ENCODE measurements at regions not wholly inside any gene's neighbourhood (a gene's known extent, or its start where the extent isn't known, plus 50 kb on each side); places are given as distances from the start of the nearest gene placed in this dataset.

DNA sequence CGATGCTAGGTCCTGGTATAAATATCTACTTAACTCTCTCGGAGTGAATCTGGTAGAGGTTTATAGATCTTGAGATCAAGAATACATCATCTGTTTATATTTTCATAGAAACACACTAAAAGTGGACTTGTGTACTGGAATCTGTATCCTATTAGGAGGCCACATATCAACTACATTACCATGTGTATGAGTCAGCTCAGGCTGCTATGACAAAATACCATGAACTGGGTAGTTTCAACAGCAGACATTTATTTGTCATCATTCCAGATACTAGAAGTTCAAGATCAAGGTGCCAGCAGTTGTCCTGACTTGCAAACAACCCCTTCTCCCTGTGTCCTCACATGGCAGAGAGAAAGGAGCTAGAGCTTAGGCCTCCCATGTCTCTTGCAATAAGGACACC is 113.9 kb upstream of the PFKP start:
- Mint-ChIP-seq H3K36me3 (no peaks in the 10 kb centered on the region), H3K27me3 (ENCODE audit: low read depth) (peaks cover 4% of the 10 kb centered on the region; the same call in 1 of the 2 replicates), H3K4me3 (no peak overlapping the region), H3K9me3 (peaks cover 12% of the 10 kb centered on the region; the same call in 1 of the 2 replicates), H3K27ac (no peak overlapping the region), H3K4me1 (peaks cover 6% of the 10 kb centered on the region; the same call in 1 of the 2 replicates)
- ChIA-PET POLR2A (no interaction called here), CTCF (no interaction called here)
- ATAC-seq (no peak), DNase-seq (ENCODE audit: low spot score) (no peak)
- TF ChIP-seq TCF7 (CRISPR knock-in tag; IDR thresholded peaks at IDR 0.05; ENCODE audit: low read depth), result no peak
- TF ChIP-seq ETV6 (CRISPR knock-in tag; IDR thresholded peaks at IDR 0.05), result no peak
- TF ChIP-seq, protein P1, sequence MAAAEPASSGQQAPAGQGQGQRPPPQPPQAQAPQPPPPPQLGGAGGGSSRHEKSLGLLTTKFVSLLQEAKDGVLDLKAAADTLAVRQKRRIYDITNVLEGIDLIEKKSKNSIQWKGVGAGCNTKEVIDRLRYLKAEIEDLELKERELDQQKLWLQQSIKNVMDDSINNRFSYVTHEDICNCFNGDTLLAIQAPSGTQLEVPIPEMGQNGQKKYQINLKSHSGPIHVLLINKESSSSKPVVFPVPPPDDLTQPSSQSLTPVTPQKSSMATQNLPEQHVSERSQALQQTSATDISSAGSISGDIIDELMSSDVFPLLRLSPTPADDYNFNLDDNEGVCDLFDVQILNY (CRISPR knock-in tag; IDR thresholded peaks at IDR 0.05), result no peak

DNA sequence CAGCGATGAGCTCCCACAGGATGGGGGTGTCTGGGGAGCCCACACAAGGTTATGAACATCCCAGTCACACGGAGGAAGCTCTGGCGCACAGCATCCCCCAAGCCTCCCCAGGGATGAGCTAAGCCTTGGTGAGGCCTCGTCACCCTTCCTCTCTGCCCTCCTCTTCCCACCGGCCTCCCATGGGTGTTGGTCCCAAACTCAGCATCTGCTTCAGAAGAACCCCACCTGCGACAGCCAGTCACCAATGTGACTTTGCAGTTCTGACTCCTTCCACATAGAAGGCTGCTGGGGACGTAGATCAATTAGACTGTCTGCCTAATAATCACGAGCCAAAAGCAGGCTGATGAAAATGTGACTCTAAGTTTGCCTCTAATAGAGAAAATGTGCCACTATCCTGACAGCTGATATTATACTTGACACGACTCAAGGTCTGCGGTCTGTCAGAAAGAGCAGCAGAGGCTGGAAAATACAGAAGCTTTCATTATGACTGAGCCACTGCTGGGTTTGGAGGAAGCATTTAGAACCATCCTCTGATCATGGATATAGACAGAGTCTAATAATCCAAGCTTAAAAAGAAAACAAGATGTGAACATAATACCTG is 116.0 kb upstream of the PFKP start:
- Mint-ChIP-seq H3K4me3 (no peak overlapping the region), H3K9me3 (peaks cover 20% of the 10 kb centered on the region), H3K27ac (no peak overlapping the region), H3K36me3 (no peaks in the 10 kb centered on the region), H3K27me3 (ENCODE audit: low read depth) (peaks cover 4% of the 10 kb centered on the region; the same call in 1 of the 2 replicates), H3K4me1 (0 out of 2 replicates have a peak, but pooled peaks cover 3% of the 10 kb centered on the region)
- TF ChIP-seq ZNF232 (CRISPR knock-in tag; IDR thresholded peaks at IDR 0.05), result no peak
- TF ChIP-seq, protein P2, sequence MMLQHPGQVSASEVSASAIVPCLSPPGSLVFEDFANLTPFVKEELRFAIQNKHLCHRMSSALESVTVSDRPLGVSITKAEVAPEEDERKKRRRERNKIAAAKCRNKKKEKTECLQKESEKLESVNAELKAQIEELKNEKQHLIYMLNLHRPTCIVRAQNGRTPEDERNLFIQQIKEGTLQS (CRISPR knock-in tag; conservative IDR thresholded peaks at IDR 0.05), result no peak
- no peak for DNase-seq (ENCODE audit: low spot score)
- CTCF ChIA-PET, result no interaction called here
- no peak for ATAC-seq
- POLR2A ChIA-PET, result no interaction called here

DNA sequence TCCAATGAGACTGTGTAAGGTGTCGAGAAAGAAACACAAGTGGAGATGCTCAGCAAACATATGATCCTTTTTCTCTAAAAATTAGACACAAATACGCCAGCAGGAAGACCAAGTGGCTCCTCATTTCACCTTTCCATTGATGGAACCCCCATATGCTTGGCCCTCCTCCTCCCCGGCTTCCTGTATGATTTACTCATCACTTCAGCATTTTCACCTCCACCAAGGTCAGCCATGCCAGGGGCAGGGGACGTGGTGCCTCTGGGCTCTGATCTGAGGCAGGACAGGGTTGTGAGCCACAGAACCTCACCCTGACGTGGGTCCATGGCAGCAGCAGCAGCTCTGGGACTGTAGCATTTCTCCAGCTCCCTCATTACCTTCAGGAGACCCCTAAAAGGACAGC is 116.8 kb upstream of the PFKP start:
- ChIA-PET CTCF (no interaction called here), POLR2A (no interaction called here)
- H3K27ac Mint-ChIP-seq, result no peak overlapping the region
- ATAC-seq (no peak), DNase-seq (ENCODE audit: low spot score) (no peak)
- H3K4me3 Mint-ChIP-seq, result no peak overlapping the region
- H3K27me3 Mint-ChIP-seq (ENCODE audit: low read depth), result peaks cover 4% of the 10 kb centered on the region; the same call in 1 of the 2 replicates
- 0 out of 2 replicates have a peak, but pooled peaks cover 3% of the 10 kb centered on the region for H3K4me1 Mint-ChIP-seq
- peaks cover 15% of the 10 kb centered on the region for H3K9me3 Mint-ChIP-seq
- TF ChIP-seq OVOL2 (CRISPR knock-in tag; IDR thresholded peaks at IDR 0.05; ENCODE audit: borderline replicate concordance), result no peak
- TF ChIP-seq, protein P3, sequence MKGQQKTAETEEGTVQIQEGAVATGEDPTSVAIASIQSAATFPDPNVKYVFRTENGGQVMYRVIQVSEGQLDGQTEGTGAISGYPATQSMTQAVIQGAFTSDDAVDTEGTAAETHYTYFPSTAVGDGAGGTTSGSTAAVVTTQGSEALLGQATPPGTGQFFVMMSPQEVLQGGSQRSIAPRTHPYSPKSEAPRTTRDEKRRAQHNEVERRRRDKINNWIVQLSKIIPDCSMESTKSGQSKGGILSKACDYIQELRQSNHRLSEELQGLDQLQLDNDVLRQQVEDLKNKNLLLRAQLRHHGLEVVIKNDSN (CRISPR knock-in tag; IDR thresholded peaks at IDR 0.05), result no peak
- no peak for TF ChIP-seq ZNF121 (CRISPR knock-in tag; IDR thresholded peaks at IDR 0.05)
- no peak for TF ChIP-seq RORB (CRISPR knock-in tag; IDR thresholded peaks at IDR 0.05)
- no peak for TF ChIP-seq CREM (CRISPR knock-in tag; IDR thresholded peaks at IDR 0.05)
- no peak for TF ChIP-seq TEAD1 (CRISPR knock-in tag; IDR thresholded peaks at IDR 0.05)
- no peak for TF ChIP-seq CREB1 (CRISPR knock-in tag; IDR thresholded peaks at IDR 0.05)
- TF ChIP-seq ETV6 (CRISPR knock-in tag; IDR thresholded peaks at IDR 0.05), result no peak
- TF ChIP-seq, protein P4, sequence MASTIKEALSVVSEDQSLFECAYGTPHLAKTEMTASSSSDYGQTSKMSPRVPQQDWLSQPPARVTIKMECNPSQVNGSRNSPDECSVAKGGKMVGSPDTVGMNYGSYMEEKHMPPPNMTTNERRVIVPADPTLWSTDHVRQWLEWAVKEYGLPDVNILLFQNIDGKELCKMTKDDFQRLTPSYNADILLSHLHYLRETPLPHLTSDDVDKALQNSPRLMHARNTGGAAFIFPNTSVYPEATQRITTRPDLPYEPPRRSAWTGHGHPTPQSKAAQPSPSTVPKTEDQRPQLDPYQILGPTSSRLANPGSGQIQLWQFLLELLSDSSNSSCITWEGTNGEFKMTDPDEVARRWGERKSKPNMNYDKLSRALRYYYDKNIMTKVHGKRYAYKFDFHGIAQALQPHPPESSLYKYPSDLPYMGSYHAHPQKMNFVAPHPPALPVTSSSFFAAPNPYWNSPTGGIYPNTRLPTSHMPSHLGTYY (CRISPR knock-in tag; IDR thresholded peaks at IDR 0.05), result no peak
- TF ChIP-seq, protein P5, sequence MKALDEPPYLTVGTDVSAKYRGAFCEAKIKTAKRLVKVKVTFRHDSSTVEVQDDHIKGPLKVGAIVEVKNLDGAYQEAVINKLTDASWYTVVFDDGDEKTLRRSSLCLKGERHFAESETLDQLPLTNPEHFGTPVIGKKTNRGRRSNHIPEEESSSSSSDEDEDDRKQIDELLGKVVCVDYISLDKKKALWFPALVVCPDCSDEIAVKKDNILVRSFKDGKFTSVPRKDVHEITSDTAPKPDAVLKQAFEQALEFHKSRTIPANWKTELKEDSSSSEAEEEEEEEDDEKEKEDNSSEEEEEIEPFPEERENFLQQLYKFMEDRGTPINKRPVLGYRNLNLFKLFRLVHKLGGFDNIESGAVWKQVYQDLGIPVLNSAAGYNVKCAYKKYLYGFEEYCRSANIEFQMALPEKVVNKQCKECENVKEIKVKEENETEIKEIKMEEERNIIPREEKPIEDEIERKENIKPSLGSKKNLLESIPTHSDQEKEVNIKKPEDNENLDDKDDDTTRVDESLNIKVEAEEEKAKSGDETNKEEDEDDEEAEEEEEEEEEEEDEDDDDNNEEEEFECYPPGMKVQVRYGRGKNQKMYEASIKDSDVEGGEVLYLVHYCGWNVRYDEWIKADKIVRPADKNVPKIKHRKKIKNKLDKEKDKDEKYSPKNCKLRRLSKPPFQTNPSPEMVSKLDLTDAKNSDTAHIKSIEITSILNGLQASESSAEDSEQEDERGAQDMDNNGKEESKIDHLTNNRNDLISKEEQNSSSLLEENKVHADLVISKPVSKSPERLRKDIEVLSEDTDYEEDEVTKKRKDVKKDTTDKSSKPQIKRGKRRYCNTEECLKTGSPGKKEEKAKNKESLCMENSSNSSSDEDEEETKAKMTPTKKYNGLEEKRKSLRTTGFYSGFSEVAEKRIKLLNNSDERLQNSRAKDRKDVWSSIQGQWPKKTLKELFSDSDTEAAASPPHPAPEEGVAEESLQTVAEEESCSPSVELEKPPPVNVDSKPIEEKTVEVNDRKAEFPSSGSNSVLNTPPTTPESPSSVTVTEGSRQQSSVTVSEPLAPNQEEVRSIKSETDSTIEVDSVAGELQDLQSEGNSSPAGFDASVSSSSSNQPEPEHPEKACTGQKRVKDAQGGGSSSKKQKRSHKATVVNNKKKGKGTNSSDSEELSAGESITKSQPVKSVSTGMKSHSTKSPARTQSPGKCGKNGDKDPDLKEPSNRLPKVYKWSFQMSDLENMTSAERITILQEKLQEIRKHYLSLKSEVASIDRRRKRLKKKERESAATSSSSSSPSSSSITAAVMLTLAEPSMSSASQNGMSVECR (CRISPR knock-in tag; IDR thresholded peaks at IDR 0.05; ENCODE audit: borderline replicate concordance), result no peak
- TF ChIP-seq, protein P6, sequence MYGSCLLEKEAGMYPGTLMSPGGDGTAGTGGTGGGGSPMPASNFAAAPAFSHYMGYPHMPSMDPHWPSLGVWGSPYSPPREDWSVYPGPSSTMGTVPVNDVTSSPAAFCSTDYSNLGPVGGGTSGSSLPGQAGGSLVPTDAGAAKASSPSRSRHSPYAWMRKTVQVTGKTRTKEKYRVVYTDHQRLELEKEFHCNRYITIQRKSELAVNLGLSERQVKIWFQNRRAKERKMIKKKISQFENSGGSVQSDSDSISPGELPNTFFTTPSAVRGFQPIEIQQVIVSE (CRISPR knock-in tag; IDR thresholded peaks at IDR 0.05; ENCODE audit: borderline replicate concordance), result no peak
- TF ChIP-seq, protein P7, sequence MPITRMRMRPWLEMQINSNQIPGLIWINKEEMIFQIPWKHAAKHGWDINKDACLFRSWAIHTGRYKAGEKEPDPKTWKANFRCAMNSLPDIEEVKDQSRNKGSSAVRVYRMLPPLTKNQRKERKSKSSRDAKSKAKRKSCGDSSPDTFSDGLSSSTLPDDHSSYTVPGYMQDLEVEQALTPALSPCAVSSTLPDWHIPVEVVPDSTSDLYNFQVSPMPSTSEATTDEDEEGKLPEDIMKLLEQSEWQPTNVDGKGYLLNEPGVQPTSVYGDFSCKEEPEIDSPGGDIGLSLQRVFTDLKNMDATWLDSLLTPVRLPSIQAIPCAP (CRISPR knock-in tag; IDR thresholded peaks at IDR 0.05), result no peak
- no peaks in the 10 kb centered on the region for H3K36me3 Mint-ChIP-seq
